ENCODE measurements at regions not wholly inside any gene's neighbourhood (a gene's known extent, or its start where the extent isn't known, plus 50 kb on each side); places are given as distances from the start of the nearest gene placed in this dataset.

DNA sequence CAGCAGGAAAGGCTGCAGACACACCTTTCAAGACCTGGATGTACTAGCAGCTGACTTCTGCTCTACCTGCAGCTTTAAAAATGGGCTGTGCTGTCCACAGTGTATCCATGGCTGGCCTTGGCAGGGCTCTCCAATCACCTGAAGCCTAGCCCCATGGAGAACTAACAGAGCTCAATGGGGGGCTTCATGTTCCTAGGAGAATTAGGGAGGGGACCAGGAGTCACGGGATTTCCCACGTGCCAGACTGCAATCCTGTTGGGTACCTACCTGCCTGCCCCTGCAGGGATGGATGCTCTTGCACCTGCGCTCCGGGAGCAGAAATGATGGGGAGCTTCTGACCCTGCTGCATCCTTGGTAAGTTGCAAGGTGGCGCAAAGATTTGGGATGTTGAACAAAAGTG lies 462.1 kb downstream of the ICE1 start:
- H2BK120ac ChIP-seq (replicated peaks; ENCODE audit: low read depth, low read length) = no peak overlapping the region
- no peak overlapping the region for H3K4me3 ChIP-seq (ENCODE audit: extremely low read depth in 1 of 4, insufficient read depth in 2 of 4, low read depth in 3 of 4, low read length in 4 of 4)
- no peaks in the 10 kb centered on the region for H3K23me2 ChIP-seq (ENCODE audit: low read depth, low read length)
- no peak overlapping the region for H3K4me2 ChIP-seq (ENCODE audit: insufficient read depth in 1 of 2, low read depth in 2 of 2, low read length in 2 of 2)
- no peaks in the 10 kb centered on the region for H3K79me1 ChIP-seq (ENCODE audit: low read depth, low read length)
- H3K18ac ChIP-seq (ENCODE audit: extremely low read depth, low read length) = no peak overlapping the region
- no peak overlapping the region for H3K9ac ChIP-seq (replicated peaks in 1 of 4; ENCODE audit: extremely low read depth in 1 of 4, low read depth in 3 of 4, low read length in 3 of 4)
- no peak overlapping the region for H2BK12ac ChIP-seq (ENCODE audit: low read depth, low read length)
- no peaks in the 10 kb centered on the region for H3K79me2 ChIP-seq (ENCODE audit: control insufficient read depth in 1 of 2, insufficient read depth in 2 of 2, low read length in 2 of 2)
- no peak overlapping the region for H3K56ac ChIP-seq (replicated peaks; ENCODE audit: insufficient read length, low read depth, low read length)
- CTCF ChIA-PET (ENCODE audit: partially characterized antibody) = interaction anchor here (4.7 to 6.3 kb wide), 2 partner anchors 388 to 394 kb away, joined by 21 to 42 read pairs; no protein-coding TSS in a partner anchor
- peaks cover 0 to 5% (median 0%) of the 10 kb centered on the region in 4 experiments; a peak in 1 of 7 replicates for H3K27me3 ChIP-seq (replicated peaks in 1 of 4; ENCODE audit: control insufficient read depth in 3 of 4, extremely low read depth in 1 of 4, insufficient read depth in 3 of 4, low read length in 3 of 4)
- H3K36me3 ChIP-seq (ENCODE audit: control insufficient read depth in 2 of 4, insufficient read depth in 4 of 4, low read length in 3 of 4) = no peaks in the 10 kb centered on the region
- no peak overlapping the region for H2AK5ac ChIP-seq (ENCODE audit: low read depth, low read length)
- H4K5ac ChIP-seq (ENCODE audit: insufficient read length, low read depth, low read length) = no peak overlapping the region
- H2AFZ ChIP-seq (ENCODE audit: low read length) = no peak overlapping the region
- H2BK15ac ChIP-seq (ENCODE audit: low read length) = no peak overlapping the region
- no peak overlapping the region for H4K91ac ChIP-seq (replicated peaks; ENCODE audit: insufficient read length, low read length)
- H3K4me1 ChIP-seq (replicated peaks in 1 of 4; ENCODE audit: control insufficient read depth in 3 of 4, insufficient read depth in 4 of 4, low read length in 3 of 4) = peaks cover 0 to 3% (median 0%) of the 10 kb centered on the region in 4 experiments; a peak in 1 of 7 replicates
- no peak overlapping the region for H3K14ac ChIP-seq (ENCODE audit: insufficient read length)
- no peak for TF ChIP-seq ZNF274 (IDR thresholded peaks at IDR 0.05; ENCODE audit: borderline replicate concordance, extremely low read depth, low read length)
- TF ChIP-seq KDM5A (IDR thresholded peaks at IDR 0.05; ENCODE audit: low read length) = no peak
- TF ChIP-seq CREB1 (IDR thresholded peaks at IDR 0.05) = no peak
- TF ChIP-seq FOSL1 (IDR thresholded peaks at IDR 0.05; ENCODE audit: insufficient read depth, low read depth, low read length) = no peak
- TF ChIP-seq SIN3A (conservative IDR thresholded peaks at IDR 0.05 in 1 of 2, IDR thresholded peaks at IDR 0.05 in 1 of 2; ENCODE audit: low read depth in 1 of 2, low read length in 2 of 2) = no peak
- no peak for TF ChIP-seq SIRT6 (IDR thresholded peaks at IDR 0.05; ENCODE audit: low read length)
- no peak for TF ChIP-seq KDM4A (IDR thresholded peaks at IDR 0.05; ENCODE audit: low read depth, low read length, severe bottlenecking)
- TF ChIP-seq BACH1 (IDR thresholded peaks at IDR 0.05; ENCODE audit: low read length) = no peak
- TF ChIP-seq RFX5 (IDR thresholded peaks at IDR 0.05; ENCODE audit: borderline replicate concordance, low read depth, low read length) = no peak
- TF ChIP-seq YY1 (IDR thresholded peaks at IDR 0.05; ENCODE audit: low read depth, low read length) = no peak
- no peak for TF ChIP-seq NANOG (IDR thresholded peaks at IDR 0.05; ENCODE audit: insufficient read depth, low read depth, low read length, poor library complexity, severe bottlenecking)
- H3K9me3 ChIP-seq (ENCODE audit: insufficient read depth in 2 of 2, low read depth in 1 of 2, low read length in 1 of 2) = no peaks in the 10 kb centered on the region
- DNase-seq (ENCODE audit: low read depth in 1 of 2, low spot score in 2 of 2) (no peak), FAIRE-seq (no peak)
- H3K23ac ChIP-seq (ENCODE audit: insufficient read length) = no peak overlapping the region
- WGBS, 2 experiments (ENCODE audit: extremely low coverage in 1 of 2, insufficient coverage in 1 of 2, insufficient read length in 1 of 2, insufficient replicate concordance in 2 of 2, low coverage in 1 of 2, low lambda C conversion rate in 2 of 2, missing lambda C conversion rate in 1 of 2) = 97% methylated on average over 5 of the region's 5 CpGs; no CpG with 5 or more reads in 1 of the 2 experiments
- no peak overlapping the region for H2BK5ac ChIP-seq (ENCODE audit: low read depth, low read length)
- no peak overlapping the region for H3K4ac ChIP-seq (replicated peaks; ENCODE audit: insufficient read length, low read depth, low read length)
- H2BK20ac ChIP-seq (ENCODE audit: low read length) = no peak overlapping the region
- H4K8ac ChIP-seq (ENCODE audit: extremely low read depth, insufficient read depth, low read length) = peak overlapping the region; percentile 79; the same call in 1 of the 2 replicates
- no peak overlapping the region for H3K27ac ChIP-seq (ENCODE audit: low read depth, low read length)
- POLR2A ChIA-PET (ENCODE audit: partially characterized antibody) = no interaction called here
- H4K20me1 ChIP-seq (replicated peaks in 1 of 2; ENCODE audit: control insufficient read depth in 1 of 2, insufficient read depth in 2 of 2, low read length in 2 of 2) = no peaks in the 10 kb centered on the region

Measured in H1 (cell line).